Stomach (tissue), 8 donors: ENCODE measurements at regions not wholly inside any gene's neighbourhood (a gene's known extent, or its start where the extent isn't known, plus 50 kb on each side); places are given as distances from the start of the nearest gene placed in this dataset.

Source experiments
- DNase-seq, 2 donors: peaks; one replicate each; pipeline versions ENCODE4 v3.0.0 to v3.0.0-alpha.2; 2013 to 2019
- H3K27ac ChIP-seq, 5 donors: fragments of 200-600 bp in 4 of 5; sonication (generic) in 4 of 5; one replicate each; pipeline ENCODE4 v1.5.1; 2013 to 2019; ENCODE audit warnings: mild to moderate bottlenecking in 1 of 5, moderate library complexity in 1 of 5
- H3K27me3 ChIP-seq, 3 donors: fragments of 200-600 bp; sonication (generic); one replicate each; pipeline ENCODE4 v1.5.1; 2017 to 2019; ENCODE audit warnings: mixed run types in 1 of 3
- H3K36me3 ChIP-seq, 4 donors: fragments of 200-600 bp; sonication (generic); 1 replicate in 3 of 4; 2 replicates in 1 of 4; pipeline ENCODE4 v1.5.1; 2016 to 2019
- H3K4me1 ChIP-seq, 4 donors: fragments of 200-600 bp; sonication (generic); one replicate each; pipeline ENCODE4 v1.5.1; 2016 to 2019
- H3K4me3 ChIP-seq, 4 donors: fragments of 200-600 bp; sonication (generic) in 3 of 4; one replicate each; pipeline ENCODE4 v1.5.1; 2016 to 2019; ENCODE audit warnings: mild to moderate bottlenecking in 1 of 4
- H3K9me3 ChIP-seq, 4 donors: fragments of 200-600 bp; sonication (generic); one replicate each; pipeline ENCODE4 v1.5.1; 2016 to 2019
- CTCF ChIP-seq, 7 experiments: fragments of 450-650 bp in 4 of 7; fragments of 200-600 bp in 3 of 7; sonication (generic) in 3 of 7; IDR thresholded peaks; one replicate each; pipeline ENCODE4 v1.5.1; 2016 to 2019; ENCODE audit warnings: antibody characterized with exemption in 7 of 7, control low read depth in 2 of 7, mild to moderate bottlenecking in 1 of 7
- EP300 ChIP-seq: sonication (generic); formaldehyde crosslinking; IDR thresholded peaks from one replicate; pipeline ENCODE4 v1.6.1; 2017; ENCODE audit warnings: antibody characterized with exemption
- POLR2A ChIP-seq, 4 donors: fragments of 450-650 bp; IDR thresholded peaks; one replicate each; pipeline ENCODE4 v1.6.1; 2016; ENCODE audit warnings: antibody characterized with exemption in 4 of 4, control low read depth in 2 of 4, mild to moderate bottlenecking in 1 of 4, moderate library complexity in 1 of 4
- POLR2AphosphoS5 ChIP-seq, 3 donors: sonication (generic); formaldehyde crosslinking; IDR thresholded peaks; one replicate each; pipeline ENCODE4 v1.6.1; 2016; ENCODE audit warnings: antibody characterized with exemption in 3 of 3
- WGBS, 5 donors: extraction: QIAGEN DNeasy Blood & Tissue Kit in 3 of 5; methylation state at CpG; one replicate each; pipeline versions ENCODE4 v1.1.5 to v1.1.7; 2013 to 2018; 5-methylcytosine and 5-hydroxymethylcytosine counted together
- intact Hi-C: fragments of 100-400 bp; cut with DNase I; formaldehyde crosslinking; loops from one replicate; pipeline ENCODE4 v1.15.1; 2023; ENCODE audit warnings: low total_unique reads
- donor health status: healthy with polysubstance abuse.
- donor health status: Bipolar disorder and iron deficiency.
- donor health status: healthy.

- Histone ChIP-seq H3K27ac (peak overlapping the region; percentile 37 to 69 (median 63)), H3K4me3 (no peak overlapping the region), H3K9me3 (no peaks in the 10 kb centered on the region), H3K36me3 (no peaks in the 10 kb centered on the region), H3K27me3 (no peaks in the 10 kb centered on the region), H3K4me1 (peaks cover 11 to 48% (median 15%) of the 10 kb centered on the region in 4 donors)
- no peak for DNase-seq
- WGBS, 5 donors: 88 to 97% (median 92%) methylated on average over 3 to 4 of the region's 4 CpGs
- no peak for TF ChIP-seq POLR2AphosphoS5 (IDR thresholded peaks at IDR 0.05)
- no peak for TF ChIP-seq EP300
- TF ChIP-seq CTCF (IDR thresholded peaks at IDR 0.05): no peak
- TF ChIP-seq POLR2A (IDR thresholded peaks at IDR 0.05): no peak
- intact Hi-C loops: no loop called here
Measured at GRCh38 chr2:43139501-43139900, 86.9 kb downstream of the ZFP36L2 start.

- no peaks in the 10 kb centered on the region for H3K9me3 ChIP-seq
- intact Hi-C loops: no loop called here
- no peaks in the 10 kb centered on the region for H3K36me3 ChIP-seq
- peaks cover 20 to 58% (median 22%) of the 10 kb centered on the region in 4 donors for H3K4me1 ChIP-seq
- WGBS, 5 donors: 94 to 100% (median 96%) methylated on average over 3 of the region's 3 CpGs
- H3K27ac ChIP-seq: peak overlapping the region in 1 of 5 donors; percentile 57
- DNase-seq: no peak
- H3K4me3 ChIP-seq: no peak overlapping the region
- no peak for TF ChIP-seq EP300
- no peak for TF ChIP-seq POLR2AphosphoS5 (IDR thresholded peaks at IDR 0.05)
- TF ChIP-seq POLR2A (IDR thresholded peaks at IDR 0.05): no peak
- TF ChIP-seq CTCF (IDR thresholded peaks at IDR 0.05): no peak
- no peaks in the 10 kb centered on the region for H3K27me3 ChIP-seq
Measured at GRCh38 chr2:43138441-43138840, 88.0 kb downstream of the ZFP36L2 start.

- Histone ChIP-seq H3K27ac (peak overlapping the region; percentile 13 to 89 (median 70)), H3K4me1 (peaks cover 35 to 69% (median 36%) of the 10 kb centered on the region in 4 donors)
- WGBS, 5 donors: 69 to 90% (median 79%) methylated on average over 10 of the region's 10 CpGs
Measured at GRCh38 chr2:43136876-43137275, 89.5 kb downstream of the ZFP36L2 start.

GRCh38 chr2:43136011-43136799, 90.2 kb downstream of the ZFP36L2 start:
- no peak for TF ChIP-seq POLR2A (IDR thresholded peaks at IDR 0.05)
- no peak for TF ChIP-seq POLR2AphosphoS5 (IDR thresholded peaks at IDR 0.05)
- no peak for TF ChIP-seq EP300
- no peak for TF ChIP-seq CTCF (IDR thresholded peaks at IDR 0.05)
- no peak overlapping the region for H3K4me3 ChIP-seq
- H3K36me3 ChIP-seq: no peaks in the 10 kb centered on the region
- H3K27me3 ChIP-seq: no peaks in the 10 kb centered on the region
- H3K4me1 ChIP-seq: peaks cover 42 to 76% (median 43%) of the 10 kb centered on the region in 4 donors
- whole genome bisulfite sequencing, 5 donors: 71 to 81% (median 74%) methylated on average over 7 to 11 of the region's 11 CpGs
- H3K27ac ChIP-seq: peak overlapping the region; percentile 37 to 89 (median 70)
- H3K9me3 ChIP-seq: no peaks in the 10 kb centered on the region
- intact Hi-C loops: no loop called here
- no peak for DNase-seq

More at GRCh38 chr2:43136876-43137275, 89.5 kb downstream of the ZFP36L2 start:
- Histone ChIP-seq H3K27me3 (no peaks in the 10 kb centered on the region), H3K9me3 (no peaks in the 10 kb centered on the region), H3K4me3 (no peak overlapping the region), H3K36me3 (no peaks in the 10 kb centered on the region)
- intact Hi-C loops: no loop called here
- TF ChIP-seq POLR2AphosphoS5 (IDR thresholded peaks at IDR 0.05) (peak in 2 of 3 donors; percentile 14 to 45), EP300 (no peak)
- peak in 1 of 2 donors; percentile 79 for DNase-seq

GRCh38 chr2:43135583-43135982, 90.8 kb downstream of the ZFP36L2 start:
- Histone ChIP-seq H3K27ac (peak overlapping the region in 4 of 5 donors; percentile 61 to 89 (median 70)), H3K27me3 (no peaks in the 10 kb centered on the region), H3K4me1 (peaks cover 46 to 79% (median 48%) of the 10 kb centered on the region in 4 donors), H3K4me3 (no peak overlapping the region), H3K36me3 (no peaks in the 10 kb centered on the region), H3K9me3 (no peaks in the 10 kb centered on the region)
- peak in 1 of 2 donors; percentile 35 for DNase-seq
- TF ChIP-seq CTCF (IDR thresholded peaks at IDR 0.05): no peak
- no peak for TF ChIP-seq EP300
- TF ChIP-seq POLR2A (IDR thresholded peaks at IDR 0.05): no peak
- no peak for TF ChIP-seq POLR2AphosphoS5 (IDR thresholded peaks at IDR 0.05)
- intact Hi-C loops: no loop called here
- 75 to 87% (median 80%) methylated on average over 6 of the region's 6 CpGs for WGBS, 5 donors
